Upper lobe of left lung (tissue), 6 donors: ENCODE measurements at regions not wholly inside any gene's neighbourhood (a gene's known extent, or its start where the extent isn't known, plus 50 kb on each side); places are given as distances from the start of the nearest gene placed in this dataset.
"Not testable (repeated sequence)": the region's sequence is repeated elsewhere in the genome, so short reads cannot be mapped to it uniquely, and the experiment has no call there.

ENCODE experiments used
- ATAC-seq, 2 donors: fragments of 200-7000 bp; cut with Tn5 transposase; one replicate each; pipeline ENCODE4 v1.9.1; 2022; ENCODE audit warnings: mild to moderate bottlenecking in 2 of 2, moderate library complexity in 2 of 2; ENCODE audit not compliant: low FRiP score in 2 of 2
- DNase-seq, 2 donors: peaks; one replicate each; pipeline ENCODE4 v3.0.0-alpha.2; 2019 to 2020
- H3K27ac ChIP-seq, 4 donors: fragments of 200-600 bp; sonication (generic); one replicate each; pipeline ENCODE4 v1.5.1; 2016 to 2019
- H3K27me3 ChIP-seq, 4 donors: fragments of 200-600 bp; sonication (generic); one replicate each; pipeline ENCODE4 v1.5.1; 2017 to 2019
- H3K36me3 ChIP-seq, 4 donors: fragments of 200-600 bp; sonication (generic); one replicate each; pipeline ENCODE4 v1.5.1; 2016 to 2019
- H3K4me1 ChIP-seq, 4 donors: fragments of 200-600 bp; sonication (generic); one replicate each; pipeline ENCODE4 v1.5.1; 2018 to 2019
- H3K4me3 ChIP-seq, 4 donors: fragments of 200-600 bp; sonication (generic); one replicate each; pipeline ENCODE4 v1.5.1; 2017 to 2019; ENCODE audit warnings: mild to moderate bottlenecking in 2 of 4, moderate library complexity in 1 of 4
- H3K9me3 ChIP-seq, 4 donors: fragments of 200-600 bp; sonication (generic); one replicate each; pipeline ENCODE4 v1.5.1; 2018 to 2019
- EP300 ChIP-seq, 4 donors: sonication (generic); formaldehyde crosslinking; IDR thresholded peaks; one replicate each; pipeline ENCODE4 v1.5.1; 2017; ENCODE audit warnings: antibody characterized with exemption in 4 of 4, control low read depth in 2 of 4
- POLR2A ChIP-seq, 4 donors: fragments of 450-650 bp; IDR thresholded peaks; one replicate each; pipeline ENCODE4 v1.5.1; 2016 to 2017; ENCODE audit warnings: antibody characterized with exemption in 4 of 4, mild to moderate bottlenecking in 2 of 4
- POLR2AphosphoS5 ChIP-seq, 2 donors: sonication (generic); formaldehyde crosslinking; IDR thresholded peaks; one replicate each; pipeline ENCODE4 v1.5.1; 2017; ENCODE audit warnings: antibody characterized with exemption in 2 of 2
- WGBS, 2 donors: methylation state at CpG; one replicate each; pipeline ENCODE4 v1.1.5; 2017 to 2018; 5-methylcytosine and 5-hydroxymethylcytosine counted together
- TF ChIP-seq, protein P1 (sequence below), 6 experiments: fragments of 450-650 bp in 4 of 6; fragments of 200-600 bp in 2 of 6; sonication (generic) in 2 of 6; IDR thresholded peaks; one replicate each; pipeline ENCODE4 v1.5.1; 2016 to 2019; ENCODE audit warnings: antibody characterized with exemption in 6 of 6
- donor health status: DM: no; HTN: no; CAD: no; lungs with moderate emphysema.
- donor health status: DM: no; HTN: yes; CAD: no; lungs with severe emphysema.

DNA sequence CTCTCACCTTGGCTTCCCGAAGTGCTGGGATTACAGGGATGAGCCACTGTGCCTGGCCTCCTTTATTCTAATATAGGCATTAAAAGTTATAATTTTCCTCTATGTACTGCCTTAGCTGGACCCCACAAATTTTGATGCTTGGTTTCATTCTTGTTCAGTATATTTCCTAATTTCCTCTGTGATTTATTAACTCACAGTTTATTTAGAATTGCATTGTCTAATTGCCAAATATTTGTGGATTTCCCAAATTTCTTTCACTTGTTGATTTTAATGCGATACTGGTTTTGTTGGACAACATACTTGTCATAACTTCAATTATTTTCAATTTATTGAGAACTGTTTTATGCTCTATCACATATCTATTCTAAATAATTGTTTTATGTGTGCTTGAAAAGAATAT is 366.0 kb downstream of the OMA1 start:
- DNase-seq (no peak), ATAC-seq (no peak)
- Histone ChIP-seq H3K4me3 (no peak overlapping the region), H3K4me1 (no peaks in the 10 kb centered on the region), H3K9me3 (peaks cover 0 to 4% (median 0%) of the 10 kb centered on the region in 4 donors), H3K27ac (no peak overlapping the region), H3K36me3 (no peaks in the 10 kb centered on the region), H3K27me3 (no peaks in the 10 kb centered on the region)
- 79 to 90% methylated on average over 2 of the region's 2 CpGs for WGBS, 2 donors
- TF ChIP-seq POLR2A (IDR thresholded peaks at IDR 0.05) (no peak), EP300 (IDR thresholded peaks at IDR 0.05) (no peak), POLR2AphosphoS5 (IDR thresholded peaks at IDR 0.05) (no peak)
- TF ChIP-seq, protein P1, sequence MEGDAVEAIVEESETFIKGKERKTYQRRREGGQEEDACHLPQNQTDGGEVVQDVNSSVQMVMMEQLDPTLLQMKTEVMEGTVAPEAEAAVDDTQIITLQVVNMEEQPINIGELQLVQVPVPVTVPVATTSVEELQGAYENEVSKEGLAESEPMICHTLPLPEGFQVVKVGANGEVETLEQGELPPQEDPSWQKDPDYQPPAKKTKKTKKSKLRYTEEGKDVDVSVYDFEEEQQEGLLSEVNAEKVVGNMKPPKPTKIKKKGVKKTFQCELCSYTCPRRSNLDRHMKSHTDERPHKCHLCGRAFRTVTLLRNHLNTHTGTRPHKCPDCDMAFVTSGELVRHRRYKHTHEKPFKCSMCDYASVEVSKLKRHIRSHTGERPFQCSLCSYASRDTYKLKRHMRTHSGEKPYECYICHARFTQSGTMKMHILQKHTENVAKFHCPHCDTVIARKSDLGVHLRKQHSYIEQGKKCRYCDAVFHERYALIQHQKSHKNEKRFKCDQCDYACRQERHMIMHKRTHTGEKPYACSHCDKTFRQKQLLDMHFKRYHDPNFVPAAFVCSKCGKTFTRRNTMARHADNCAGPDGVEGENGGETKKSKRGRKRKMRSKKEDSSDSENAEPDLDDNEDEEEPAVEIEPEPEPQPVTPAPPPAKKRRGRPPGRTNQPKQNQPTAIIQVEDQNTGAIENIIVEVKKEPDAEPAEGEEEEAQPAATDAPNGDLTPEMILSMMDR (IDR thresholded peaks at IDR 0.05), result no peak

DNA sequence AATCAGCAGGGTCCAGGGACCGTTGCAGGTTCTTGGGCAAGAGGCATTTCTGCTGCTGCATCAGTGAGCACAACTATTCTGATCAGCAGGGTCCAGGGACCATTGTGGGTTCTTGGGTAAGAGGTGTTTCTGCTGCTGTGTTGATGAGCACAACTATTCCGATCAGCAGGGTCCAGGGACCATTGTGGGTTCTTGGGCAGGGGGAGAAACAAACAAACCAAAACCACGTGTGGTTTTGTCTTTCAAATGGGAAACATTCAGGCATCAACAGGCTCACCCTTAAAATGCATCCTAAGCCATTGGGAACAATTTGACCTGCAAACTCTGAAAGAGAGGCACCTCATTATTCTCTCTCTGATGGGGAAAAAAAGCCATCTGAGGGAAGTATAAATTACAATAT is 377.4 kb downstream of the OMA1 start:
- WGBS, 2 donors, result 38 to 69% methylated on average over 2 to 3 of the region's 3 CpGs
- H3K27me3 ChIP-seq, H3K9me3 ChIP-seq, H3K4me3 ChIP-seq, ATAC-seq, DNase-seq, H3K27ac ChIP-seq, H3K4me1 ChIP-seq, H3K36me3 ChIP-seq: not testable (repeated sequence)

DNA sequence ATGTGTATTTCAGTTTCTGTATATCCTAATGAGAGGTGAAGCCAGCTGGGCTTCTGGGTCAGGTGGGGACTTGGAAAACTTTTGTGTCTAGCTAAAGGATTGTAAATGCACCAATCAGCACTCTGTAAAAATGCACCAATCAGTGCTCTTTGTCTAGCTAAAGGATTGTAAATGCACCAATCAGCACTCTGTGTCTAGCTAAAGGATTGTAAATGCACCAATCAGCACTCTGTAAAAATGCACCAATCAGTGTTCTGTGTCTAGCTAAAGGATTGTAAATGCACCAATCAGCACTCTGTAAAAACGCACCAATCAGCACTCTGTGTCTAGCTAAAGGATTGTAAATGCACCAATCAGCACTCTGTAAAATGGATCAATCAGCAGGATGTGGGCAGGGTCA is 379.4 kb downstream of the OMA1 start:
- ATAC-seq, H3K36me3 ChIP-seq, DNase-seq, H3K27me3 ChIP-seq, H3K4me1 ChIP-seq, H3K9me3 ChIP-seq, H3K4me3 ChIP-seq, H3K27ac ChIP-seq: not testable (repeated sequence)
- 96 to 100% methylated on average over 1 of the region's 1 CpG for WGBS, 2 donors

DNA sequence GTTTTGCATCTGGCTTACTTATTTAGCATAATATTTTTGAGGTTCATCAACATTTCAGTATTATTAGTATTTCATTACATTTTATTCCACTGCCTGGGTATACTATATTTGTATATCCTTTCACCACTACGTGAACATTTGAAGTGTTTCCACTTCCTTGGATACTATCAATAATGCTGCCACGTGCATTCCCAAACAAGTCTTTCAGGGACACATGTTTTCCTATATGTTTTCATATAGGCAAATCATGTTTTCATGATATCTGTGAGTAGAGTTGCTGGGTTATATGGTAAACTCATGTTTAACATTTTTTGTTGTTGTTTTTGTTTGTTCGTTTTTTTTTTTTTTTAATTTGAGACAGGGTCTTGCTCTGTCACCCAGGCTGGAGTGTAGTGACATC is 380.1 kb downstream of the OMA1 start:
- Histone ChIP-seq H3K4me1 (no peaks in the 10 kb centered on the region), H3K4me3 (no peak overlapping the region), H3K9me3 (peaks cover 0 to 6% (median 2%) of the 10 kb centered on the region in 4 donors), H3K27ac (no peak overlapping the region), H3K36me3 (no peaks in the 10 kb centered on the region), H3K27me3 (no peaks in the 10 kb centered on the region)
- DNase-seq, result no peak
- ATAC-seq, result no peak
- TF ChIP-seq POLR2AphosphoS5 (IDR thresholded peaks at IDR 0.05) (no peak), POLR2A (IDR thresholded peaks at IDR 0.05) (no peak), EP300 (IDR thresholded peaks at IDR 0.05) (no peak)
- TF ChIP-seq, protein P1 (IDR thresholded peaks at IDR 0.05), result no peak
- 74 to 78% methylated on average over 3 of the region's 3 CpGs for WGBS, 2 donors

DNA sequence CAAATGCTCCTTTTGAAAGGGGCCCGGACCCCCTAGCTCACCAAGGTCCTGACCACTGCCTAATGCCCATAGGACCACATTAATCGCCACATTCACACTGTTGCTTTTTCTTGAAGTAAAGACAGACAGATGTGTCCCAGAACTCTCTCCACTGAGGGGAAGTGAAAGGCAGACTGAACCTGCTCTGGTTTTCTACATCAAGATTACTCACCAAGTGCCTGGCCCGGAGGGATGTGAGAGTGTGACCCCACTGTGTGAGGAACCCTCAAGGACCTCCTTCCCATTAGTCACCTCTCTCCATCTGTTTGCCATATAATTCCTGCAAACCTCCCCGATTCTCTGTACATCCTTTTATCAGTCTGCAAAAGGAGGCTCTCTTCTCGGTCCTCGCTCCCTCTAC is 381.5 kb downstream of the OMA1 start:
- Histone ChIP-seq H3K4me1 (no peaks in the 10 kb centered on the region), H3K4me3 (no peak overlapping the region), H3K36me3 (no peaks in the 10 kb centered on the region), H3K27me3 (no peaks in the 10 kb centered on the region), H3K9me3 (peaks cover 0 to 6% (median 2%) of the 10 kb centered on the region in 4 donors), H3K27ac (no peak overlapping the region)
- TF ChIP-seq, protein P1 (IDR thresholded peaks at IDR 0.05), result no peak
- TF ChIP-seq EP300 (IDR thresholded peaks at IDR 0.05), result no peak
- no peak for TF ChIP-seq POLR2A (IDR thresholded peaks at IDR 0.05)
- TF ChIP-seq POLR2AphosphoS5 (IDR thresholded peaks at IDR 0.05), result no peak
- ATAC-seq, result no peak
- DNase-seq, result no peak
- WGBS, 2 donors, result 81 to 87% methylated on average over 6 of the region's 6 CpGs

DNA sequence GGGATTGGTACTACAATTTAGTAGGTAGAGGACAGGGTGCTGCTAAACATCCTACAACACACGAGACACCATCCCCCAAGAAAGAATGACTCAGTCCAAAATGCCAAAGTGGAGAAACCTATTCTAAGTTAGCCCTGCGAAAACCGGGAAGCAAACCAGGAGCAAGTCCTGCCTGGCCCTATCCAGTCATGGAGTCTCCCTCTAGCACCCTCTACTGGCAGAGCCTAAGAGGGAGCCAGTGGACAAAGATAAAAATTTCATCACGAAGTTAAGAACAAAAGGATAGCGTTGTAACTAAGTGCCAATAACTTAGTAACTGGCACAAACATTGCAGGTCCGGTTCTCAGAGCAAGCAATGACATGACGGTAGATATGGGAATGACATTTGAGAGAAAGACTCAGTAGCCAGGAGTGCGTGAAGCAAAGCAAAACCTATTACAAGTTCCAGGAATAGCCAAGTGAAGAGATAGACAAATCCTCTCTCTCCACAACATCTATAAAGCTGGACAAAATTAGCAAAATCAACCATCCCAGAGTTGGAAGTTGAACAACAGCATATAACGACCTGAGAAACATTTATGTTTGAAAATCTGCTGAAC is 383.5 kb downstream of the OMA1 start:
- Histone ChIP-seq H3K4me3 (no peak overlapping the region), H3K9me3 (peaks cover 0 to 6% (median 2%) of the 10 kb centered on the region in 4 donors), H3K27ac (no peak overlapping the region), H3K36me3 (no peaks in the 10 kb centered on the region), H3K27me3 (no peaks in the 10 kb centered on the region), H3K4me1 (no peaks in the 10 kb centered on the region)
- DNase-seq (peak in 1 of 2 donors; percentile 40), ATAC-seq (peak; percentile 71 to 82)
- TF ChIP-seq POLR2AphosphoS5 (IDR thresholded peaks at IDR 0.05) (no peak), POLR2A (IDR thresholded peaks at IDR 0.05) (no peak)
- TF ChIP-seq, protein P1 (IDR thresholded peaks at IDR 0.05), result peak; percentile 37 to 63 (median 50)
- 26% methylated on average over 8 to 9 of the region's 9 CpGs for WGBS, 2 donors
